HuH-7.5 (cell line): ENCODE measurements at regions not wholly inside any gene's neighbourhood (a gene's known extent, or its start where the extent isn't known, plus 50 kb on each side); places are given as distances from the start of the nearest gene placed in this dataset.
"Not testable (repeated sequence)": the region's sequence is repeated elsewhere in the genome, so short reads cannot be mapped to it uniquely, and the experiment has no call there.

Experiments used
- DNase-seq: peaks from one replicate; pipeline ENCODE4 v3.0.0; 2011; ENCODE audit warnings: low spot score

- DNase-seq = no peak
These were observed 1314.9 kb downstream of the CDH11 start for GRCh38 chr16:63806794-63807506.

GRCh38 chr16:63804126-63804525 lies 1317.7 kb downstream of the CDH11 start:
- no peak for DNase-seq

DNA sequence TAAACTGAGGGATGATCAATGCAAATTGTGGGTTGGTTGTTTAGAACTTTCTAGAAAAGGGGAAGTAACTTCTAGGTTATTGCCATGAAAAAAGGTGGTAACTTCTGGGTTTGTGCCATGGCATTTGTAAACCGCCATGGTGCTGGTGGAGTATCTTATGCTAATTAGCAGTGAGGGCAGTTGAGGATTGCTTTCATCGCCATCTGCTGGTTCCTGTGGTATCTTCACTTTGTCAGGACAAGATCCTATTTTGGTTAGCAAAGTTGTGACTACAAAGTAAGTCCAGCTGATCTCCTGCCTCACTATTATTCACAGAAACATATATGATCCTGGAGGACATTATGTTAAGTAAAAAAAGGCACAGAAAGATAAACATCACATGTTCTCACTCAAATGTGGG lies 1332.3 kb downstream of the CDH11 start:
- no peak for DNase-seq

DNA sequence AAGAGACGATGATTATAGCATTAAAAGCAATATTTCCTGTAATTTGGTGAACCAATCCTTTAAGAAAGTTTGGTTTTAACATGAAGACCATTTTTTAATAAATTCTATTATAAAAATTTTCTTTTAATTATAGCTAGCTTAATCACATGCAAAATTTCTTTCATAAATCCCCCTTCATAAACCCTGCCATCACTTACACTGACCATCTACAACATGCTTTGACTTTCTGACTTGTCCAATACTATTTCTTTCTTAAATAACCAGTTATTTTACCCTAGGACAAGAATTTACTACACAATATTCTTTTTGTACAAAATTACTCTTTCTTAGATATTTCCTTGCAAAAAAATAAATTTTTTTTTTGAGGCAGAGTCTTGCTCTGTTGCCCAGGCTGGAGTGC lies 1334.8 kb downstream of the CDH11 start:
- no peak for DNase-seq

GRCh38 chr16:63785170-63785569 lies 1336.7 kb downstream of the CDH11 start:
- no peak for DNase-seq

DNA sequence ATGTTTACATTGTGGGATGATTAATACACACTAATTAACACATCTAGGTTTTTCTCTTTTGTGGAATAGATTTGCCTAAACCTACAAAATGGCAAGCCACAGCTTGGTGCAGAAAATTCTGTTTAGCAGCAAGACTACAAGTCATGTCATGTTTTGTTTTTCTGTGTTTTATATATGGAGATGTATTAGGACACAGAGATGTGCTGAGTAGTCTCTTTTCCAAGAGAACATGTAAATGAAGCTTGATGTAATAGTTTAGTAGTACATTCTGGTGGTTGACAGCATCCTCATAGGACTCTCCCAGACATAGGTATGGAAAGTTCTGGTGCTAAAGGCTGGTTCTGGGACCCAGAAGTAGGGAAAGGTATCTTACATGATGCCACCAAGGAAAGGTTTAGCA lies 1345.4 kb downstream of the CDH11 start:
- DNase-seq = no peak

DNA sequence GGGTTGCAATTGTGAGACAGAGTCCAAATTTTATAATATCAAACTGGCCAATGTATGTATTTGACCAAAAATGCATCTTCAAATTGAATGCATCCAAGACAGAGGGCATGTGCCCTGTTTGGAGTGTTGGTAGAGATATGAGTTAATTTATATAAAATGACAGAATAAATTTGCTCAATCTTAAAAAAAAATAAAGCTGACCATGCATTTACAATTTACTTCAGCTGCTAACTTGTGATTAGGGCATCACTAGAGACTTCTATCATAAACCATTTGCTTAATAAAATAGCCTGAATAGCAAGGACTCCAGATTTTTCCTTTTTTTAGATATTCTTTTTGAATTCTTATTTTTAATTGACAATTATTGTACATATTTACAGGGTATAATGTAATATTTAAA lies 1345.8 kb downstream of the CDH11 start:
- DNase-seq = no peak

DNA sequence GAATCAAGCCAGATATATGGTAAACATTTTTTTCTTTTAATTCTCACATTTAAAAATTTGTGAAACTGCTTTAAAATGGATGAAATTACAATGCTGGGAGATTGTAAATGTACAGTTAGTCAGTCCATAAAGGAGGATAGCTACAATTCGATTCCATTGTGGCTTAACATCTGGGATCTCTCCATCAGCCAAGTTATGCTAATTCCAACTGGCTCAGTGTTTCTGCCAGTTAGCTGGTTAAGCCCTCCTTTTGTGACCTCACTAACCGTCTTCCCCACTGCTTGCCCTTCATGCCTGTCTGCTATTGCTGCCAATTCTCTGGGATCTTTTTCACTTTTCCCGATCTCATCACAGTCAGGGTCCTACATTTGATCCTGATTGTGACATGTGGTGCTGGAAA lies 1347.6 kb downstream of the CDH11 start:
- DNase-seq = no peak

- no peak for DNase-seq
These were observed 1352.7 kb downstream of the CDH11 start for GRCh38 chr16:63769211-63769610.

DNA sequence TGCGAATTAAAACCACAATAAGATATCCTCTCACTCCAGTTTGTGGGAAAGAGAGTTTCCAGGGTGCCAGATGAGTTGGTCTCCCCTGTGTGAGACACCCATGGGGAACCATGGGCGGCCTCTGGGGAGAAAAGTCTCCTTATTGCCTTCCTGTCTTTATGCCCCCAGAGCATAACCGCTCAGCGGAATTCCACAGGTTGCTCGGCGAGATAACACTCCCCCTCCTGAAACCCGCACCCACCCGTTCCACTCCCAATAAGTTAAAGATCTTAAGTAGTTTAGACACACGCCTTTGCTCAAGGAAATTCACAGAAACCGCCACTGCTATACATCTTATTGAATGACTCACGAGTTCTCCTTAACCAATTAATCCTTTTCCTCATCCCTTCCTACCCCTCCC lies 1361.6 kb downstream of the CDH11 start:
- not testable (repeated sequence) for DNase-seq

- no peak for DNase-seq
These were observed 1369.5 kb downstream of the CDH11 start for GRCh38 chr16:63752347-63752746.

GRCh38 chr16:63749276-63749675 lies 1372.6 kb downstream of the CDH11 start:
- DNase-seq = no peak

DNA sequence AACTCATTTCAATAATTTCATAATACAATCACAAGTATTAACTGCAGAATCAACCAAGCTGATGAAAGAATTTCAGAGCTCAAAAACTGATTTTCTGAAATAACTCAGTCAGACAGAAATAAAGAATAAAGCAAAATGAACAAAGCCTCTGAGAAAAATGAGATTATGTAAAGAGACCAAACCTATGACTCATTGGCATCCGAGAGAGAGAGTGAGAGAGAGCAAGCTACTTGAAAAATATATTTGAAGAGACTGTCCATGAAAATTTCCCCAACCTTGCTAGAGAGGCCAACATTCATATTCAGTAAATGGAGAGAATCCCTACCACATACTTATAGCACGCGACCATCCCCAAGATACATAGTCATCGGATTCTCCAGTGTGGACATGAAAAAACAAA lies 1376.4 kb downstream of the CDH11 start:
- no peak for DNase-seq

GRCh38 chr16:63744077-63744874 lies 1377.6 kb downstream of the CDH11 start:
- no peak for DNase-seq

DNA sequence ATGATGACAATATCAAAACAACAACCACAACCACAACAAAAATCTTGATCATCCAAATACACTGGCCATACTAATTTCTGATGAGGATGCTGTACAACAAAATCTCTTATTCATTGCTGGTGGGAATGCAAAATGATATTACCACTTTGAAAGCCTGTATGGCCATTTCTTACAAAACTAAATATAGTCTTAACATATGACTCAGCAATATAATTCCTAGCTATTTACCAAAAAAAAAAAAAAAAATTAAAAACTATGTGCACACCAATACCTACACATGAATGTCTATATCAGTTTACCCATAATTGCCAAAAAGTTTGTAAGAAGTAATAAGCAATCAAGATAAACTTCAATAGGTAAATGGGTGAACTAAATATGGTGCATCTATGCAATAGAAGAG lies 1379.7 kb downstream of the CDH11 start:
- DNase-seq = no peak

- no peak for DNase-seq
These were observed 1384.2 kb downstream of the CDH11 start for GRCh38 chr16:63737633-63738032.

DNA sequence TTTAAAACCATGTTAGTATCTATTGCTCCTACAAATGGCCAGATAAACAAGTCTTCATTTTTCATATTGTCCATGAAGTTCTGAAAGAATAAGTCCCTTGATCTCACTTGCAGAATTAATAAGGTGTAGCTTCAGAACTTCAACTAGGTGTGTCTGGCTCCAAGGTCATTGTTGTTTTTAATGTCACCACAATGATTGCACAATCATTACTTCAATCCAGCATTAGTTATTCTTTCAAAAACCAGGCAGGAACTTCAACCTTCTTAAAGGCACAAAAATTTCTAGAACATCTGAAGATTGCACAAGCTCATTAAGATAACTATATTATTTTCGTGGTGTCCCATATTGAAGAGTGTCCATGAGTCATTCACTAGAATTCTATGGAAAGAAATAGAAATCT lies 1386.4 kb downstream of the CDH11 start:
- no peak for DNase-seq

- DNase-seq = no peak
These were observed 1401.0 kb downstream of the CDH11 start for GRCh38 chr16:63720848-63721247.

DNA sequence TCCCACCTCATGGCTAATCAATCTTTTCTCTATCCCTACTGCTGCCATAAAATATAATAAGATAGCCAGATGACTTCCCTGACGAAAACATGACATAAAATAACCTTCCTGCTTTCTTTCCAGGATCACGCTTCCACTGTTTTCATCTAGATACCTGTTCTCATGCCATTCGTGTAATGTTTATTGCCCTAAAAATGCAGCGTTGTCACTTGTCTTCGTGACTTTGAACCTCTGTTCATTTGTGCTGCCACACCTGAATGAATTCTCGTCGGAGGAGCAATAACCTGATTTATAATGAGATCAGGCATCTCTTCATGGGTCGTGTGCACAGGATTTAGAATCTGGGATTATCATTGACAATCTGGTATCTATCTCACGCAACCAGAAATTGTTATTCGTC lies 1401.9 kb downstream of the CDH11 start:
- DNase-seq = no peak

DNA sequence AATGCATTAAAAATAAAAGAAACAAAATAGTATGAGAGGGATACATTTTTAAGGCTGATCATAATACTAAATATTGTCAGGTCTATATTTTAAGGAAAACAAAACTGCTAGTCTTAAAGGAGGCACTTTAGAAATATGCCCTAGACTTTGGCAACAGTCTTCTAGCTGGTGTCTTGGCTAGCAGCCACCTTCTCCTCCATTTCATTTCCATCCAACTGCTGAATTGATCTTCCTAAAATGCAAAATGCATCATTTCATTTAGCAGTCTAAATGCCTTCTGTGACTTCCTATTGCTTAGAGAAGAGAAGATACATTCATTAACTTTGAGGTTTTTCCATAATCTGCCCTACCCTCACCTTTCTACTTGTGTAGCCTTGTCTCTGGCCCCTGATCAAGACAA lies 1404.1 kb downstream of the CDH11 start:
- DNase-seq = no peak

DNA sequence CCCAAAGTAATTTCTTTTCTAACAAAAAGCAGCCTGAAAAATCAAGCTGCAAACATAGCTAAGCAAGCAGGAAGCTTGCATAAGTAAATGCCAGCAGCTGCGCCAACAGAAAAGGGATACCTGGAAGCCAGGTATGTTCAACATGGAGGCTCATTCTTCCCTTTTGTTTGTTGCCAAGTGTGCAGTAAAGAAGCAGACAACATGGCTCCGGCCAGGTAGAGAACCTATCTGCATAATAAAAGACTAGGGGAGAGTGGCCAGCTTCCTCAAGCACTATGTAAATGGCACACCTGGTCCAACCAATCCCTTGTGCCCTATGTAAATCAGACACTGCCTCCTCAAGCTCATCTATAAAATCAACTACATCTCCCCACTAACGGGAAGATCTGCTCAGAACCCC lies 1407.0 kb downstream of the CDH11 start:
- DNase-seq = no peak

GRCh38 chr16:63712725-63713124 lies 1409.1 kb downstream of the CDH11 start:
- no peak for DNase-seq

DNA sequence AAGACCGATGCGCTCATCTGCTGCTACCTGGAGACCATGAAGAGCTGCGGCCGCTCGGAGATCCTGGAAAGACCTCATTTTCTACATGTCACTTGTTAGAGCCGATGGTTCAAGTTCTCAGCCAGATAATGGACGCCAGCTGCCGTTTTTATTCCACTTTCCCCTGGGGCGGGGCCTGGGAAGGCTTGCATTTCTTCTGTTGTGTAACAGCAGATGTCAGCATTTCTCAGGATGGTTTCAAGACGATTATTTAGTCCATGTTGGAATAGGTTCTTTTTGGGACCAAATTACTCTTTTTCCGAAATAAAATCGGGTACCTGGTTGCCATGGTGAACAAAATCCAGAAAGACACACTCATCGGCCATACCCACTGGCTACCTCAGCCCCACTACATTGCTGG lies 1418.3 kb downstream of the CDH11 start:
- no peak for DNase-seq
